GM21786 (cell line): ENCODE measurements at regions not wholly inside any gene's neighbourhood (a gene's known extent, or its start where the extent isn't known, plus 50 kb on each side); places are given as distances from the start of the nearest gene placed in this dataset.
"Not testable (repeated sequence)": the region's sequence is repeated elsewhere in the genome, so short reads cannot be mapped to it uniquely, and the experiment has no call there.

Experiments
- ATAC-seq: cut with Tn5 transposase; IDR thresholded peaks from one replicate; pipeline ENCODE4 v1.9.1; 2021; ENCODE audit not compliant: unreplicated experiment

DNA sequence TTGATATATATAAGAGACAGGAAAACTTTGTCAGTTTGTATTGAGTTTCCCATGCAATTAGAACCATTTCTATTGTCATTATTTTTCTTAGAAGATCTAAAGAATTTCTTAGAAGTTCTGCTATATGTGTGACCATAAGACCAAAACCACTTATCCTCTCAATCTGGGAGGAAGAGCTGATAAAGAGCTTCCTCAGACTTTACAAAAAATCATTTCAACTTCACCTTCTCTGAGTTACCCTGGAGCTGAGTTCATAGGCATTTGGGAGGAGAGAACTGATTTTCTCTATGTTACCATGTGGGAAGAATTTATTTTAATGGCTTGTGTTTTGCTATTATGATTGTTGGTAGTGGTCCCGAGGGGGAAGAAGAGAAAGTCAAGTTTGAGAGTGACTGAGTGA is 329.3 kb downstream of the GPD2 start:
- no peak for ATAC-seq

DNA sequence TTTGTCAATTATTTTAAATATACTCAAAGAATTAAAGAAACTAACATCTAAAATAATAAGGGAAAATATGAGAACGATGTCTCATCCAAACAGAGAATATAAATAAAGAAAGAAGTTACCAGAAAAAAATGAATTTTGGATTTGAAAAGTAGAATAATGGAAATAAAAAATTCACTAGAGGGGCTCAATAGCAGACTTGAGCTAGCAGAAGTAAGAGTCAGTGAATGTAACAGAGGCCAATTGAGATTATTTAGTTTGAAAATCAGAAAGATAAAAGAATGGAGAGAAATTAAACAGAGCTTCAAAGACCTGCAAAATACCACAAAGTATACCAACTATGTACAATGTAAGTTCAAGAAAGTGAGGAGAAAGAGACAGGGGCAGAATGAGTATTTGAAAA is 333.6 kb downstream of the GPD2 start:
- ATAC-seq, result no peak

GRCh38 chr2:156778916-156779315 is 342.7 kb downstream of the GPD2 start:
- ATAC-seq, result no peak

DNA sequence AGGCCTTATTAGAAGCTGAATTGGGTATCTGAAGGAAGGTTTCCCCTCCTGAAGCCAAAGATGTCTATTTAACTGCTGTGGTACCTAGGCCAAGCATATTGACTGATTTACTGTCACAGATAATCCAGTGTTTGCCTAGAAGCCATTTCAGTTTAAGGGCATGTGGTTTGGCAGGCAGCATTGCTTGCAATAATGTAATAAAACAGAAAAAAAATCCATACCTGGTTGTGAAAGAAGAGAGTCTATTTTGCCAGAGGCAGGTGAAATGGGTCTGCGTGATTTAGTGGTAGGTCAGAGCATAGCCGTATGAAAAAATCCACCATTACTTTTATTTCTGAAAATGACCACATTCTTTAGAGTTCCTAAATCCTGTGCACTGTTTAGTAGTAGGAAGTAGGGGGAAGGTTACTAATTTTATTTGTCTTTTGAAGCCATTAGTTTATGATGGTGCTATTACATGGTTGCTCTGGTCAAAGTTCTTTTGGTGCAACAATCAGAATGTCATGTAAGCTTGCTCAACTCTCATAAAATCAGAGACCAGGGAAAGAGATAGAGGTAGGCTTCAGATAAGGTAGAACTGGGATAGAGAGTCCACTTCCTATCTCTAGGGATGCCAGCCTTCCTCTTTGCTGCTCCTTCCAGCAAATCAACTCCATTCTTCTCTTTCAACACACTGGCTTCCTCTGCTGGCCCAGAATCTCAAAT is 343.4 kb downstream of the GPD2 start:
- ATAC-seq, result no peak

DNA sequence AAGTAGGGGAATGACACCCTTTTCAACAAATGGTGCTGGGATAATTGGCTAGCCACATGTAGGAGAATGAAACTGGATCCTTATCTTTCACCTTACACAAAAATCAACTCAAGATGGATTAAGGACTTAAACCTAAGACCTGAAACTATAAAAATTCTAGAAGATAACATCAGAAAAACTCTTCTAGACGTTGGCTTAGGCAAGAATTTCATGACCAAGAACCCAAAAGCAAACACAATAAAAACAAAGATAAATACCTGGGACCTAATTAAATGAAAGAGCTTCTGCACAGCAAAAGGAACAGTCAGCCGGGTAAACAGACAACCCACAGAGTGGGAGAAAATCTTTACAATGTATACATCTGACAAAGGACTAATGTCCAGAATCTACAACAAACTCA is 345.5 kb downstream of the GPD2 start:
- ATAC-seq, result not testable (repeated sequence)

GRCh38 chr2:156784020-156784701 is 348.0 kb downstream of the GPD2 start:
- no peak for ATAC-seq

- no peak for ATAC-seq
These were observed 351.3 kb downstream of the GPD2 start for GRCh38 chr2:156787517-156787916.

GRCh38 chr2:156790343-156791037 is 354.3 kb downstream of the GPD2 start:
- no peak for ATAC-seq

- no peak for ATAC-seq
These were observed 356.2 kb downstream of the GPD2 start for GRCh38 chr2:156792242-156792840.

DNA sequence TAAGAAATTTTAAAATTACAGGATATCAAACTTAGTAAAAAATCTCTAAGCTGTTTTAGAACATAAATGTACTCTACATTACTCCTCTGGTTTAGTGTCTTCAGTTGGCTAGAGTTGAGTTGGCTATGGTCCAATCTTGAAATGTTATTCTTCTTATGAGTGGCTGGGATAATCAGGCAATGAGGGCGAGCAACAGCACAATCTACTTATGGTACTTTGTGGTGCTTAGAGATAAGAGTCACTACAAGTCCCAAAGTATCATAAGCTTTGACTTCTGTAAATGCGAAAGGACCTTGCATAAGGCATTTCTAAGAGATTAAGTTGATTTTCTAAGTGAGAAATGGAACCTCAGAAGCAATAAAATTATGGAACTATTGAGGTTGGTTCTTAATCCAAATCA is 361.7 kb downstream of the GPD2 start:
- no peak for ATAC-seq

GRCh38 chr2:156800065-156800653 is 364.0 kb downstream of the GPD2 start:
- peak; percentile 69 for ATAC-seq

DNA sequence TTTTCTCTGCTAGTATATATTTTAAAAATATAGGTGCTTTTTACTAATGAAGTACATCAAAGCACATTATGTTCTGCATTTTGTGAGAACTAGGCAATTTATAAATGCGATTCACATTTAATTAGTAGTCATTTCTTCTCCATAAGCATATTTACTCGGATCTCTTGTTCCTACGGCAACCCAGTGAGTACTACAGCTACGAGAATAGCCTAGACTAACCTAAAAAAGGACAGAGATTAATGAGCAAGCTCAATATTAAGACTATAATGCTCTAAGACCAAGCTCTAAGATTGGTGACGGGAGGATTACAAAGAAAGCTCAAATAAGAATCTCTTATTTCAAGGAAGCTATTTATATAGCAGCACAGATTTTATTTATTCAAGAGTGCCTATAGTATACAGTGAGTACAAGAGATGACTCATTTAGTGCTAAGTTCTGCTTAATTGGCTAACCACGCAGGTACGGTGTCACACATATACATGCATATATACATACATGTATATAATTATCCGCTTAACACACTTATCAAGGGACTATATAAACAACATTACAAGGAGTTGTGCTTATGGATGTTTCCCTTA is 364.7 kb downstream of the GPD2 start:
- ATAC-seq, result no peak

DNA sequence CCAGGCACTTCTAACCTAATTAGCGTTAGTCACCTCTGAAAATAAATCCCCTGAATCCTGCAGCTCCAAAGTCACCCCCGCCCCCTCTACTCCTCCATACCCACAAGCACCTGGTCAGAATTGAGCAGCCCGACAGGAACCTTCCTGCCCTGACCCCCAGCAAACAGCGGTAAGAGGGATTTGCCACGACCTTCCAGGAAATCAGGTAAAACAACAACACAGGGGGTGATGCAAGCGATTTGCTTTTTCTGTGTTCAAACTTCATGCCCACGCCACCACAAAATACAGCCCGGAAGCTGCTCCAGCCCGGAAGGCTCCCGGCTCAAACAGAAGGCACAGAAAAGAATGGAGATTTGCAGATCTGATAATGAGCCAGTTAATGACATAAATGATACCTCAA is 367.1 kb downstream of the GPD2 start:
- no peak for ATAC-seq

DNA sequence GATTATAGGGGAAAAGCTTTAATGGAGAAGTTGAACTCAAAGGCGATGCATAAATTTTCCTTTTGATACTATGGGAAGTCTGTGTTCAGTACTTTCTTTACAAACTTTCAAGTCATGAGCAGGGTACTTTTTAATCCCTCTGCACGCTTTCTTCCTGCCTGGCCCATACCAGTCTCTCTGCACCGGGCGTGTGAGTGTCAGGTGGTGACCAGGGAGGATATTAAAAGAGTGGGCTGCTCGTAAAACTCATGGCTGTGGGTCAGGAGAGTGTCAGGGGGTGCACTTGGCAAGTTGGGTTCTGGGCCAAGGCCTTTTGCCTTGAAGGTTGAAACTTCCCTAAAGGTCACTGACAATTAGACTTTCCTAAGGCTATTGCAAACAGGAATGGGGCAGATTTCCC is 367.8 kb downstream of the GPD2 start:
- no peak for ATAC-seq

- ATAC-seq, result no peak
These were observed 373.9 kb downstream of the GPD2 start for GRCh38 chr2:156810094-156810493.

DNA sequence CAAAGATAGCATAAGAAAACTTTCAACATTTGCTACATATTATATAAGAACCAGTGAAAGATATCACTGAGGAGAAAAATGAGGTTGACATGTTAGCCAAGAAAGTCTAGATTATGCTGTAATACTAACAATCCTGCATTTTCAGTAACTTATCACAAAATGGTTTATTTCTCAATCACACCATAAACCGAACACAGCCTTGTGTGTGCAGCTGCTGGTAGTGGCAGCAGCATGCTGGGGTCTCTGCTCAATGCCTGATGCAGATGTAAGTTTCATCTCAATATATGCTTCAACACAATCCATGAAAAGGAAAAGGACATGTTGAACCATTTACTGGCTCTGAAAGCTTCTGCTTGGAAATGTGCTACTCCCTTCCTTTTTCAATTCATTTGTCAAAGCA is 376.3 kb downstream of the GPD2 start:
- no peak for ATAC-seq

- ATAC-seq, result no peak
These were observed 381.3 kb downstream of the GPD2 start for GRCh38 chr2:156817430-156817829.

- ATAC-seq, result no peak
These were observed 382.0 kb downstream of the GPD2 start for GRCh38 chr2:156818221-156818620.

DNA sequence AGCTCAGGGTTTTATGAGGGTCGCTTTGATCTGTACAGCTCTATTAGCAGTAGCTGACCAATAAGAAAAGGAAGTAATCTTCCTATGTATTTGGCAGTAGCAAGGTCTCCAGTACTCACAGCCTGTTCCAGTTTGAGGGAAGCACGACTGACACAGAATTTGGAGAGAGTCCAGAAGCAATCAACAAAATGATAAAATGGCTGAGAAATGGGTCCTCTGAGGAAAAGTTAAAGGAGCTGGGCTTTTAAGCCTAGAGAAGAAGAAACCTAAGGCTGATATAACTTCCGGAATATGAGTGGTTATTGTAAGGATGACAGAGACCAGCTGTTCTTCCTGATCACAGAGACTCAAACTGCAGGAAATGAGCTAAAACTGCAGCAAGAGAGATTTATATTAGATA is 382.8 kb downstream of the GPD2 start:
- no peak for ATAC-seq

DNA sequence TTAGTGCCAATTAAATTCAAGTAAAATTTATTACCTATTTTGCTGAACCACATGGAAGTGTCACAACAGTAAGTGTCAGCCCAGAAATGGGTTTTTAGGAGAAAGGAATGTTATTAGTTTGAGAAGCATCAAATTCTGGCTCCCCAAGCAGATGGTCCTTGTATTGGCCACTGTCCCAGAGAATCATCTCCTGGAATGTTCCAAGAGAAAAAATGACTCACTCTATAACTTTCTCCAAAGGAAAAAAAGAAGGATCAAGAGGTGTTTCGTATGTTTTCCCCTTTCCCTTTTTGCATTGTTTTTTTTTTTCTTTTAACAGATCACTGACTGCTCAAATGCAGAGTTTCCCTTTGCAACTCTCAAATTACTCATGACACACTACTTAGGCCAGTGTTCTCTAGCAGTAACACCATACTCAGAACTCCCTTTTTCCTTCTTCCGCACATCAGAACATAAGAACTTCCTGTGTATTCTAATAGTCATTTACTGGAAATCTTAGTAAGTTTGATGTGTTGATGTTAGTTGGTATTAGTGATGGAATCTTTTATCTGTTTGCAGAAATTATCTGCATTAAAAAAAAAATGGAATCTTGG is 390.3 kb downstream of the GPD2 start:
- ATAC-seq, result no peak

- ATAC-seq, result no peak
These were observed 398.3 kb downstream of the GPD2 start for GRCh38 chr2:156834431-156834830.
